ENCODE measurements at regions not wholly inside any gene's neighbourhood (a gene's known extent, or its start where the extent isn't known, plus 50 kb on each side); places are given as distances from the start of the nearest gene placed in this dataset.

DNA sequence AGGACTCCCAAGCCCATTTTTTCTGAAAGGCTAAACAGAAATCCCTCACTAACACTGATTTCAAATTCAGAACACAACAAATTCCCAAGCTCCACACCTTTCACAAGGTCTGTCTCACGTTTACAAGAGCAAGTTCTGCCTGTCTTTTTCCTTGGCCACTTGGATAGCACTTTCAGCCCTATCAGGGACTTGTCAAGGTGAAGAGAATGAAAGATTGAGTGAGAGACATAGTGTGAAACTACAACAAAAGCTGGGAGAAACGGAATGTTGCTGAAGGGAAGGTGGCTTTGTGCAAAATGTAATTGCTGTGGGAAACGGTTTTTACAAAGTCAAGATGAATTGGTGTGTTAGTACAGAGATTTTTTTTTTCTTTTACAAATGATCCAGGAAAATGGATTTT, 89.4 kb upstream of the GATA6 start:
- DNase-seq (ENCODE audit: low read depth, low spot score) = no peak
- ChIA-PET POLR2A (no interaction called here), CTCF (no interaction called here)
- H3K4me3 ChIP-seq (ENCODE audit: low read depth, low read length) = no peak overlapping the region
- TF ChIP-seq, protein P1, sequence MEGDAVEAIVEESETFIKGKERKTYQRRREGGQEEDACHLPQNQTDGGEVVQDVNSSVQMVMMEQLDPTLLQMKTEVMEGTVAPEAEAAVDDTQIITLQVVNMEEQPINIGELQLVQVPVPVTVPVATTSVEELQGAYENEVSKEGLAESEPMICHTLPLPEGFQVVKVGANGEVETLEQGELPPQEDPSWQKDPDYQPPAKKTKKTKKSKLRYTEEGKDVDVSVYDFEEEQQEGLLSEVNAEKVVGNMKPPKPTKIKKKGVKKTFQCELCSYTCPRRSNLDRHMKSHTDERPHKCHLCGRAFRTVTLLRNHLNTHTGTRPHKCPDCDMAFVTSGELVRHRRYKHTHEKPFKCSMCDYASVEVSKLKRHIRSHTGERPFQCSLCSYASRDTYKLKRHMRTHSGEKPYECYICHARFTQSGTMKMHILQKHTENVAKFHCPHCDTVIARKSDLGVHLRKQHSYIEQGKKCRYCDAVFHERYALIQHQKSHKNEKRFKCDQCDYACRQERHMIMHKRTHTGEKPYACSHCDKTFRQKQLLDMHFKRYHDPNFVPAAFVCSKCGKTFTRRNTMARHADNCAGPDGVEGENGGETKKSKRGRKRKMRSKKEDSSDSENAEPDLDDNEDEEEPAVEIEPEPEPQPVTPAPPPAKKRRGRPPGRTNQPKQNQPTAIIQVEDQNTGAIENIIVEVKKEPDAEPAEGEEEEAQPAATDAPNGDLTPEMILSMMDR (IDR thresholded peaks at IDR 0.05; ENCODE audit: insufficient read depth, low read length, missing control alignments) = no peak

- CTCF ChIA-PET = interaction anchor here (0.8 kb wide), 1 partner anchor 70 kb away, joined by 3 read pairs; no protein-coding TSS in a partner anchor
- TF ChIP-seq, protein P1 (IDR thresholded peaks at IDR 0.05; ENCODE audit: insufficient read depth, low read length, missing control alignments) = no peak
- POLR2A ChIA-PET = no interaction called here
- DNase-seq (ENCODE audit: low read depth, low spot score) = no peak
- no peak overlapping the region for H3K4me3 ChIP-seq (ENCODE audit: low read depth, low read length)
Measured at GRCh38 chr18:22082408-22082807, 87.0 kb upstream of the GATA6 start.

- TF ChIP-seq, protein P1 (IDR thresholded peaks at IDR 0.05; ENCODE audit: insufficient read depth, low read length, missing control alignments) = no peak
- H3K4me3 ChIP-seq (ENCODE audit: low read depth, low read length) = no peak overlapping the region
- CTCF ChIA-PET = no interaction called here
- POLR2A ChIA-PET = no interaction called here
- DNase-seq (ENCODE audit: low read depth, low spot score) = no peak
Measured at GRCh38 chr18:22084547-22084946, 84.8 kb upstream of the GATA6 start.

DNA sequence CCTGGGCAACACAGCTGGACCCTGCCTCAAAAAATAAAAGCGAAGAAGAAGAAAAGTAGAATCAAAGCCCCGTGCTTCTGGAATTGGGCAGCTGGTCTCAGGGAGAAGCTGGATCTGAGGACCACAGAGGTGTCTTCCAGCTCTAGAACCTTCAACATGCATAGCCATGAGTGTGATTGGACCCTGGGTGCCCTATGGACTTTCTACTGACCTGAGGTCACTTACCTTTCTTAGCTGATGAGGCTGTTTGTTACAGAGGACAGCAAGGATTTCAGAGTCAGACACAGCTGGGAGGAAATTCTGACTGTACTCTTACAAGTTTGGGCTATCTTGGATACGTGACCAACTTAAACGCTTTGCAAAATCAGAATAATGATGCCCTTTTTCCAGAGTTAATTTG, 82.4 kb upstream of the GATA6 start:
- DNase-seq (ENCODE audit: low read depth, low spot score) = no peak
- ChIA-PET POLR2A (no interaction called here), CTCF (no interaction called here)
- TF ChIP-seq, protein P1 (IDR thresholded peaks at IDR 0.05; ENCODE audit: insufficient read depth, low read length, missing control alignments) = no peak
- H3K4me3 ChIP-seq (ENCODE audit: low read depth, low read length) = no peak overlapping the region

GRCh38 chr18:22088029-22088428, 81.4 kb upstream of the GATA6 start:
- DNase-seq (ENCODE audit: low read depth, low spot score) = no peak
- ChIA-PET POLR2A (no interaction called here), CTCF (no interaction called here)
- TF ChIP-seq, protein P1 (IDR thresholded peaks at IDR 0.05; ENCODE audit: insufficient read depth, low read length, missing control alignments) = no peak
- no peak overlapping the region for H3K4me3 ChIP-seq (ENCODE audit: low read depth, low read length)

DNA sequence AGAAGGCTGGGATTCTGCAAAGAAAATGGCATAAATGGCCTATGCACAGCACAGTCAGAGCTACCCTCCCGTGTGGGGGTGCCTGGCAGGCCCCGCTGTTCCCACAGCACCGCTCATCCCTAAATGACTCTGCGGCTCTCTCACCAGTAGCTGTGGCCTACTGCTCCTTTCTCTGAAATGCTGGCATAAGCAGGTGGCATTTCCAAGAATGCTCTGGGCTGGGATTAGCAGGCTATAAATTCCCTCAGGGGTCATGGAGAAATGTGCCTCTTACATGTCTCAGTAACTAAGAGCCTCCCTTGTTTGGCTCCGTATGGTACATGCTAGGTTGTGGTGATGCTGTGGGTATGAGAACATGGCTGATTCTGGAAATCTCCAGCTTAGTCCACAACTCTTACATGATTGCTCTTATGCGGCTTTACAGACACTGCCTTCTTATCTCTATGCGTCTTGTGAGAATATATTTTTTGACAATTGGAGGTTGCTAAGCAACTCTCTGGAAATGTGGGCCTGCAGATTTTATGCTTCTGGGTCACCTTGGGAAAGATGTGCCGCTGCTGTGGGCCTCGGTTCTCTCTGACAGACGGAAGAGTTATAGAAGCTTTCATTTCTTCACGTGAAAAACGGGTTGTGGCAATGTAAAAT, 80.3 kb upstream of the GATA6 start:
- TF ChIP-seq, protein P1 (IDR thresholded peaks at IDR 0.05; ENCODE audit: insufficient read depth, low read length, missing control alignments) = no peak
- ChIA-PET POLR2A (no interaction called here), CTCF (no interaction called here)

More for the DNA sequence above, 80.3 kb upstream of the GATA6 start:
- H3K4me3 ChIP-seq (ENCODE audit: low read depth, low read length) = no peak overlapping the region
- no peak for DNase-seq (ENCODE audit: low read depth, low spot score)

Data from AG04449 (cell line).